Prostate gland (tissue), 2 donors: ENCODE measurements at regions not wholly inside any gene's neighbourhood (a gene's known extent, or its start where the extent isn't known, plus 50 kb on each side); places are given as distances from the start of the nearest gene placed in this dataset.

ENCODE experiments used
- CTCF ChIP-seq, 4 experiments: fragments of 200-600 bp in 2 of 4; fragments of 450-650 bp in 2 of 4; sonication (generic) in 2 of 4; IDR thresholded peaks; 1 replicate in 3 of 4; 2 replicates in 1 of 4; pipeline ENCODE4 v1.5.1; 2016 to 2019; ENCODE audit warnings: antibody characterized with exemption in 4 of 4, mild to moderate bottlenecking in 2 of 4, moderate library complexity in 2 of 4
- POLR2A ChIP-seq: fragments of 450-650 bp; IDR thresholded peaks from one replicate; pipeline ENCODE4 v1.6.1; 2016; ENCODE audit warnings: antibody characterized with exemption, mild to moderate bottlenecking
- POLR2AphosphoS5 ChIP-seq: sonication (generic); formaldehyde crosslinking; IDR thresholded peaks from one replicate; pipeline ENCODE4 v1.6.1; 2017; ENCODE audit warnings: antibody characterized with exemption

GRCh38 chr2:134170700-134171099 is 83.2 kb upstream of the MGAT5 start:
- no peak for TF ChIP-seq CTCF (IDR thresholded peaks at IDR 0.05)
- no peak for TF ChIP-seq POLR2A
- no peak for TF ChIP-seq POLR2AphosphoS5
